HG03575 (cell line): ENCODE measurements at regions not wholly inside any gene's neighbourhood (a gene's known extent, or its start where the extent isn't known, plus 50 kb on each side); places are given as distances from the start of the nearest gene placed in this dataset.
"Not testable (repeated sequence)": the region's sequence is repeated elsewhere in the genome, so short reads cannot be mapped to it uniquely, and the experiment has no call there.

ENCODE experiments used
- ATAC-seq: cut with Tn5 transposase; IDR thresholded peaks from one replicate; pipeline ENCODE4 v1.9.1; 2021; ENCODE audit not compliant: unreplicated experiment, insufficient number of reproducible peaks, low FRiP score; ENCODE audit errors: extremely low read depth

DNA sequence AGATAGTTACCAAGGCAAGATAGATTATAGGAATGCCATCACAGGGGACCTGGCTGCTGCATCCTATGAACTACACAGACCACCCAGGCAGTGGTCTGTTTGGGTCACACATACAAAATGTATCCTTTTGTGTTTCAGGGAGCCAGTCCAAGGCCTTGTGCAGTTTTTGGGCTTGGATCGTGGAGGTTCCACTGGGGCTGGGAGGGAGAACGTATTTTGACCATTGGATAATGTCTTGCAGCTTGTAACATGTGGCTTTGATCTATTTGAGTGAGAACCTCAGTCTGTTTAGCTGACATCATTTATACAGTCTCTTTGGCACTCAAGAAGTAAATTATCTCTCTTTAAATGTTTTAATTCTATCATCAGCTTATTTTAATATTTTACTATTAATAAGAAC is 147.3 kb downstream of the DUSP10 start:
- ATAC-seq: no peak

DNA sequence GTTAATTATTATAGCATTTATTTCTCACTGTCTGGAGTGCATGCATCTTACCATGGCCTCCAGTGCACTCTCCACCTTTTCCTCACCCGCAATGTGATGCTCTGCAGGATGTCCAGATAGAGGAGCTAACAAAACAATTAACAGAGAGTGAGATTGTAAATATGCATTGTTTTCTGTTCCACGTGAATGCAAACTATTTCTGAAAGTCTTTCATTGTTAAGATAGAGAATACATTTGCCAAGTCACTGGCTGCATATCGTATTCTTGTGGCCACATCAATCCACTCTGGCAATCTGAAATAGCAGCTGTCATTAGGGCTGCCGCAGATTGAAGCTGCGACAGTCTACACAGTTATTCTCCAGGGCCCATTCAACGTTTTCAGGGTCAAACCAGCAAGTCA is 143.8 kb downstream of the DUSP10 start:
- no peak for ATAC-seq

GRCh38 chr1:221601166-221601565 is 140.7 kb downstream of the DUSP10 start:
- no peak for ATAC-seq

DNA sequence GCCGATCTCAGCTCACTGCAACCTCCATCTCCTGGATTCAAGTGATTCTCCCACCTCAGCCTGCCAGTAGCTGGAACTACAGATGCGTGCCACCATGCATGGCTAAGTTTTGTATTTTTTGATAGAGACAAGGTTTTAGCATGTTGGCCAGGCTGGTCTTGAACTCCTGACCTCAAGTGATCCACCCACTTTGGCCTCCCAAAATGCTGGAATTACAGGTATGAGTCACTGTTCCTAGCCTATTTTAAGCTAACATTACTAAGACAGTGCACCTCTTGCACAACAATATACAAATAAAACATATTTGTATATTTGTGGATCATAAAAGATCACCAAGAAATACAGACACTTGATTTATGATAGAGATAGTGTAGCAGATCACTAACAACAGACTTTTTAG is 139.1 kb downstream of the DUSP10 start:
- ATAC-seq: no peak

DNA sequence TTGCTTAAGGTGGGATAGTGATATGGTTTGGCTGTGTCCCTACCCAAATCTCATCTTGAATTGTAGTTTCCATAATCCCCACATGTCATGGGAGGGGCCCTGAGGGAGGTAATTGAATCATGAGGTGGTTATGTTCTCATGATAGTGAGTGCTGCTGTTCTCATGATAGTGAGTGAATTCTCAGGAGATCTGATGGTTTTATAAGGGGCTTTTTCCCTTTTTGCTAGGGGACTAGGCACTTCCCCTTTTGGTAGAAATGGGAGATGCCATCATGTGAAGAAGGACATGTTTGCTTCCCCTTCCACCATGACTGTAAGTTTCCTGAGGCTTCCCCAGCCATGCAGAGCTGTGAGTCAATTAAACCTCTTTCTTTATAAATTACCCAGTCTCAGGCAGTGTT is 137.5 kb downstream of the DUSP10 start:
- ATAC-seq: not testable (repeated sequence)

DNA sequence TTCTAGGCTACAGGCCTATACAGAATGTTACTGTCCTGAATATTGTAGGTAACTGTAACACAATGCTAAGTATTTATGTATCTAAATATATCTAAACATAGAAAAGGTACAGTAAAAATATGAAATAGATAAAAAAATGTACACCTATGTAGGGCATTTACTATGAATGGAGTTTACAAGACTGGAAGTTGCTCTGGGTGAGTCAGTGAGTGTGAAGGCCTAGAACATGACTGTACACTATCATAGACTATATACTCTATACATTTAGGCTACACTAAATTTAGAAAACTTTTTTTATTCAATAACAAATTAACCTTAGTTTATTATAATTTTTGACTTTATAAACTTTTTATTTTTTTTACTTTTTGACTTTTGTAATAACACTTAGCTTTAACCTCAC is 136.9 kb downstream of the DUSP10 start:
- ATAC-seq: no peak

GRCh38 chr1:221605569-221605968 is 136.3 kb downstream of the DUSP10 start:
- no peak for ATAC-seq

DNA sequence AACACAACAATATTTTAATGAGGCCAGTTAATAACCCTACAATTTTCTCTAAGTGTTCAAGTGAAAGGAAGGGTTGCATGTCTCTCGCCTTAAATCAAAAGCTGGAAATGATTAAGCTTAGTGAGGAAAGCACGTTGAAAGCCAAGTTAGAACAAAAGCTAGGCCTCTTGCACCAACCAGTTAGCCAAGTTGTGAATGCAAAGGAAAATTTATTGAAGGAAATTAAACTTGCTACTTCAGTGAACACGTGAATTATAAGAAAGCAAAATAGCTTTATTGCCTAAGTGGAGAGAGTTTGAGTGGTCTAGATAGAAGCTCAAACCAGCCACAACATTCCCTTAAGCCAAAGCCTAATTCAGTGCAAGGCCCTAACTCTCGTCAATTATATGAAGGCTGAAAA is 135.6 kb downstream of the DUSP10 start:
- no peak for ATAC-seq

GRCh38 chr1:221608835-221609320 is 133.0 kb downstream of the DUSP10 start:
- no peak for ATAC-seq

GRCh38 chr1:221611656-221612046 is 130.2 kb downstream of the DUSP10 start:
- ATAC-seq: no peak

DNA sequence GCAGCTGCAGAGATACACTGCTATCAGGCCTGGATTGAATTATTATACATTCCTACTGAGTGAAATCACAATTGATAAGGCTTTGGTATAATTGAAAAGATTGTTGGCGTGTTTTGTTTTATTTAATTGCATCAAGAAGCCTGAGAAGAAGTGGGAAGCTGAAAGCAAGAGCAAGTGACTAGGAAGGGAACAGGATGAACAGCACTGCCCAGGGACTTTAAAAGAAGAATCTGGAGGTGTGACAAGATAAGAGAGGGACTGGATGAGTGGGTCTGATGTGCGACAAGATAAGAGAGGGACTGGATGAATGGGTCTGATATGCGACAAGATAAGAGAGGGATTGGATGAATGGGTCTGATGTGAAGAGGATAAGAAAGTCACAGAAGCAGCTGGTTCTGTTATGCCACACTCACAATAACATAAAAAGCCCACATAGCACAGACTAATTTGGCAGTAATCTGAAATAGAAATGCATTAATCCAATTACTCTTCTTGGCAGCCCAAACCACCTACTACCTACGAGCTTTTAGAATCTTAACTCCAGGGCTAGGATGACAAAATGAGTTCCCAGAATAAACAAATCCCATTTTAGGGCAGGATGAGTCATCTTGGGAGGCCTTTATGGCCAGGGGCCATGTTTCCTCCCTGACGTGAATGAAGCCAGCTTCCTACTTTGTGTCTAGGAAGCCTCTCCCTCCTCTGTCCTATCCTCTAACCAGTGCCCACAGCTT is 129.7 kb downstream of the DUSP10 start:
- ATAC-seq: no peak

DNA sequence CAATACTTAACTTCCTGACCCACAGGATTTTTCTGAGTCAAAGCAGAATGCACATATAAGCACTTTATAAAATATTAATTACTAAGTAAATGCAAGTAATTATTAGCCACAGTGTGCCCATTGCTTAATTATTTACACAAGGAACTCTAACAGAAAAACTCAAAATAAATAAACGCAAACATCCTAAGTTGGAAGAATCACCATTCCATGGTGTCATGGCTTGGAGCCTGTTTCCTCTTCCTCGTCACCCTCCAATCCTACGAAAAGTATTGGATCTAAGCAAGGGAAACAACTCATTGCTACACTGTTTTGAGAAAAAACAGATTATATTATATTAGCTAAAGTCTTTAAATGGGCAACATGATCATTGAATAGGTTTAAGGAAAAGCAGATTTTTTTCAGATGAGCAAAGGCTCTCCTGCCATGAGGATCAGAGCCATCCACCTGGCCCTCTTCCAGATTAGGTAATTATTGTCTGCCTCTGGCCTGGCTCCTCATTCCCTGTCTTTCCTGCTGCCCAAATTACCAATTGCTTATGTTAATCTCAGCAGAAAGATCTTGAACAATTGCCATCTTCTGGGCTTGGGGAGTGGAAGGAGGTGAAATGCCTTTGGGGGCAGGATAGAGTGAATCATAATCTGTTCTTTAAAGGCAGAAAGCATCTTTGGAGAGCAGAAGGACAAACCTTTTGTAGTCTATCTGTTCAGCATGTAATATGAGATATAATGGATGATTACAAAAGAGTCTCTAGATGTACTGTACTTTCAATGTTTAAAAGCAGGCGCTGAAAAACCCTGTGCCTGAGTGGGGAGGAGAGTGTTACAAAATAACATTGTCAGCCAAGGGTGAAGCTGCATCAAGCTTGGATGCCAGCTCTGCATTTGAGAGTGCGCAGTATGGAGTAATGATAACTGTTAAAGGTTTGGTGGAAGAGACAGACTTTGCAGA is 121.2 kb downstream of the DUSP10 start:
- ATAC-seq: no peak

DNA sequence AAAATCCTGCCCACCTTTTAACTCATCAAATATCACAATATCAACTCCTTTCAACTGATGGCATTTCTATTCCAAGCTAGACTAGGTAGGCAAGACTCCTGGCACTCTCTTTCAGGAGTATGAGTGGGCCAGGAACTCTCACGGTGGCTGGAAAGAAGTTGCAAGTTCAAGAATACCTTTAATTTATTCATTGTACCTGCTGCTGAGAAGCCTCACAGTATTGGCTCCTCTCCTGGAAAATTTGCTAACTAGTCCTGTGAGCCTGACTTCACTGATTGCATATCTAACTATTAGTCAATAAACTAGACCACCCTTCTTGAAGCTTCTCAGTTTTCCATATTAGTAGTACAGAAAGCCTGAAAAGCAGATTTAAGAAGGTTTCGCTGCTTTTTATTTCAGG is 120.2 kb downstream of the DUSP10 start:
- ATAC-seq: no peak

DNA sequence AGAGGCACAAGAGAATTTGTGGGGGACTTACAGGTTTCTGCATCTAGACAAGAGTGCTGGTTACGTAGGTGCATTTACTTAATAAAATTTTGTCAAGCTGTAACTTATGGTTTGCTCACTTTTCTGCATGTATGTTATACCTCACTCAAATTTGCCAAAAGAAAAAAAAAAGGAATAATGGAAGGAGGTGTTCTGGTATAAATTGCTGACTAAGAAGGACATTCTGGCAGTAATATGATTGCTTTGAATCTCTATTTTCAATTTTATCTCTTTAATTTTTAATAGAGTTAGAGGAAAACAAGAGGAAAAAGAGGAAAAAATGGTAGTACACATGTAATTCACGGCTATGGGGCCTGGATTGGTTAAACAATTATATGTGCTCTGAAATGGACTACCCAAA is 119.5 kb downstream of the DUSP10 start:
- ATAC-seq: no peak

DNA sequence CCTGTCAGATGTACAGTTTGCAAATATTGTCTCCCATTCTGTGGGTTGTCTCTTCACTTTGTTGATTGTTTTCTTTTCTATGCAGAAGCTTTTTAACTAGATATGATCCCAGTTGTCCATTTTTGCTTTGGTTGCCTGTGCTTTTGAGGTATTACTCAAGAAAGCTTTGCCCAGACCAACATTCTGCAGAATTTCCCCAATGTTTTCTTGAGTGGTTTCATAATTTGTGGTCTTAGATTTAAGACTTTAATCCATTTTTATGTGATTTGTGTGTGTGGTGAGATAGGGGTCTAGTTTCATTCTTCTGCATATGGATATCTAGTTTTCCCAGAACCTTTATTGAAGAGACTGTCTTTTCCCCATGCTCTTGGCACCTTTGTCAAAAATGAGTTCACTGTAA is 116.9 kb downstream of the DUSP10 start:
- no peak for ATAC-seq

DNA sequence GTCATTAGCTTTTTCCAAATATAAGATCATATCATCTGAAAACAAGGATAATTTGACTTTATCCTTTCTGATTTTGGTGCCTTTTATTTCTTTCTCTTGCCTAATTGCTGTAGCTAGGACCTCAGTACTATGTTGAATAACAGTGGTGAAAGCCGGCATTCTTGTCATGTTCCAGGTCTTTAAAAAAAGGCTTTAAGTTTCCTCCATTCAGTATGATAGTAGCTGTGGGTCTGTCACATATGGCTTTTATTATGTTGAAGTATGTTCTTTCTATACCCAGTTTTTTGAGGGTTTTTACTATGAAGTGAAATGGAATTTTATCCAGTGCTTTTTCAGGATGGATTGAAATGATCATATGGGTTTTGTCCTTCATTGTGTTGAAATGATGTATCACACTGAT is 115.8 kb downstream of the DUSP10 start:
- ATAC-seq: no peak

- no peak for ATAC-seq
These were observed 111.7 kb downstream of the DUSP10 start for GRCh38 chr1:221630236-221630635.

DNA sequence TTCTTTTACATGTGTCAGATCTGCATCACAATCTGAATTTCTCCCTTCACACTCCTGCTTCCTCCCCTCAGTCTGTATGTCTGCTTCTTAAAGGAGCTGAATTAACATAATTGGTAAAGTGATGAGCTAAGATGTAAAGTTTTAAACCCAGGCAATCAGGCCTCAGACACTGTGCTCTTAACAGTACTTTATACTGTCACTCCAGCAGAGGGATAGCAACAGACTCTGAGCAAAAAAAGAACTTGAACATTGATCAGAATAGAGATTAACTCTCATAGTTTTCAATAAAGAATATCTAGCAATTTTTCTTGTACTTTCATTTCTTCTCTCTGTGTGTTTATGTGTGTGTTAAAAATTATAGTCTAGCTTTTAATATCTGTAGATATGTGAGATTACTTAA is 110.3 kb downstream of the DUSP10 start:
- ATAC-seq: no peak

DNA sequence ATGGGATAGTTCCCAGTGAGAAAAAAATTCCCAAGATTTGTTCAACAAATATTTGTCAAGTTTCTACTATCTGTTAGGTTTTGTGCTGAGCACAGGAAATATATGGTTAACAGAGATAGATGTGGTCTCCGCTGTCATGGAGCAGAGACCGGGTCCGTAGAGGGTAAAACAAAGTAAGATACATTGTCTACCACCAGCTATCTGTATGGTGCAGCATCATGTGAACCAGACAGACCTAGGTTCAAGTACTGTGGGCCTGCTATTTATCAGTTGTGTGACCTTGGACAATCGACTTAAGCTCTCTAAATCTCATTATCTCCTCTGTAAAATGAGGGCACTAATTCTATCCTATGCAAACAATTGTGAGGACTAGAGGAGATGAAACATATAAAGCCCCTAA is 109.8 kb downstream of the DUSP10 start:
- no peak for ATAC-seq

- ATAC-seq: no peak
These were observed 108.0 kb downstream of the DUSP10 start for GRCh38 chr1:221633841-221634409.
